Pancreas (tissue), 10 donors: ENCODE measurements at regions not wholly inside any gene's neighbourhood (a gene's known extent, or its start where the extent isn't known, plus 50 kb on each side); places are given as distances from the start of the nearest gene placed in this dataset.

Experiments
- ATAC-seq, 4 donors: fragments of 200-7000 bp; cut with Tn5 transposase; one replicate each; pipeline versions ENCODE4 v1.8.0 to v1.9.1; 2020; ENCODE audit warnings: mild to moderate bottlenecking in 4 of 4, moderate library complexity in 4 of 4
- DNase-seq, 6 donors: peaks; one replicate each; pipeline ENCODE4 v3.0.0-alpha.2; 2020
- FAIRE-seq: peaks from 2 replicates; lab custom pipeline; 2012; peaks lifted over from hg19 to GRCh38; lab: Jason Lieb, UNC
- H3K27ac ChIP-seq, 4 donors: fragments of 200-600 bp; sonication (generic); 1 replicate in 3 of 4; 2 replicates in 1 of 4; pipeline versions ENCODE4 v1.5.0 to v1.8.0; 2020
- H3K27me3 ChIP-seq, 4 donors: fragments of 200-600 bp; one replicate each; pipeline ENCODE4 v1.8.0; 2021
- H3K36me3 ChIP-seq, 3 donors: fragments of 200-600 bp; sonication (generic) in 1 of 3; one replicate each; pipeline versions ENCODE4 v1.5.0 to v1.8.0; 2020 to 2021
- H3K4me1 ChIP-seq, 3 donors: fragments of 200-600 bp; one replicate each; pipeline ENCODE4 v1.8.0; 2021
- H3K4me3 ChIP-seq, 4 donors: fragments of 200-600 bp; sonication (generic) in 2 of 4; one replicate each; pipeline versions ENCODE4 v1.5.0 to v1.8.0; 2020 to 2021
- H3K9me3 ChIP-seq, 4 donors: fragments of 200-600 bp; one replicate each; pipeline ENCODE4 v1.8.0; 2021
- CTCF ChIP-seq, 4 donors: fragments of 200-600 bp; sonication (generic) in 3 of 4; IDR thresholded peaks; one replicate each; pipeline versions ENCODE4 v1.5.0 to v1.8.0; 2021; ENCODE audit warnings: antibody characterized with exemption in 4 of 4
- WGBS, 2 donors: extraction: QIAGEN DNeasy Blood & Tissue Kit; methylation state at CpG; one replicate each; pipeline ENCODE4 v1.1.7; 2013; 5-methylcytosine and 5-hydroxymethylcytosine counted together
- intact Hi-C, 3 donors: fragments of 100-400 bp; cut with DNase I; formaldehyde crosslinking; loops; one replicate each; pipeline versions ENCODE4 v1.11.1 to v1.14.2; 2022
- donor health status: healthy with polysubstance abuse.
- donor health status: DM: no; HTN: no; CAD: no; lungs with moderate emphysema.
- donor health status: DM: no; HTN: no; CAD: no.
- donor health status: control.
- donor health status: control.
- donor health status: Bipolar disorder and iron deficiency.
- donor health status: DM: yes; HTN: yes; CAD: no.
- donor health status: DM: no; HTN: no; CAD: no.
- donor health status: DM: no; HTN: no; CAD: no.
- donor health status: DM: yes; HTN: yes; CAD: no.

- no peak for ATAC-seq
- DNase-seq: no peak
- peaks cover 6 to 18% (median 10%) of the 10 kb centered on the region in 3 donors for H3K4me1 ChIP-seq
- H3K36me3 ChIP-seq: no peaks in the 10 kb centered on the region
- no peak overlapping the region for H3K27ac ChIP-seq
- H3K4me3 ChIP-seq: no peak overlapping the region
- no peak for TF ChIP-seq CTCF (IDR thresholded peaks at IDR 0.05)
- no peaks in the 10 kb centered on the region for H3K27me3 ChIP-seq
- 73 to 79% methylated on average over 13 of the region's 13 CpGs for WGBS, 2 donors
- no peak for FAIRE-seq
- intact Hi-C loops: no loop called here
- no peaks in the 10 kb centered on the region for H3K9me3 ChIP-seq
Observed at GRCh38 chr12:116659771-116660481, 77.9 kb downstream of the SPRING1 start.

- Histone ChIP-seq H3K4me3 (peak overlapping the region in 3 of 4 donors; percentile 7 to 37 (median 34)), H3K9me3 (no peaks in the 10 kb centered on the region), H3K36me3 (no peaks in the 10 kb centered on the region), H3K4me1 (peaks cover 6 to 18% (median 9%) of the 10 kb centered on the region in 3 donors), H3K27ac (peak overlapping the region; percentile 53 to 89 (median 70)), H3K27me3 (no peaks in the 10 kb centered on the region)
- no peak for DNase-seq
- intact Hi-C loops: no loop called here
- no peak for ATAC-seq
- TF ChIP-seq CTCF (IDR thresholded peaks at IDR 0.05): no peak
- 19 to 29% methylated on average over 11 of the region's 11 CpGs for WGBS, 2 donors
- no peak for FAIRE-seq
Observed at GRCh38 chr12:116657921-116658495, 79.9 kb downstream of the SPRING1 start.

- no peak for TF ChIP-seq CTCF (IDR thresholded peaks at IDR 0.05)
- Histone ChIP-seq H3K36me3 (no peaks in the 10 kb centered on the region), H3K4me1 (peaks cover 6 to 13% (median 6%) of the 10 kb centered on the region in 3 donors), H3K27me3 (no peaks in the 10 kb centered on the region), H3K9me3 (no peaks in the 10 kb centered on the region), H3K4me3 (no peak overlapping the region), H3K27ac (no peak overlapping the region)
- FAIRE-seq: no peak
- no peak for ATAC-seq
- WGBS, 2 donors: 90 to 94% methylated on average over 5 of the region's 5 CpGs
- no peak for DNase-seq
- intact Hi-C loops: no loop called here
Observed at GRCh38 chr12:116656306-116656705, 81.6 kb downstream of the SPRING1 start.

- Histone ChIP-seq H3K4me1 (peaks cover 6 to 11% (median 6%) of the 10 kb centered on the region in 3 donors), H3K4me3 (no peak overlapping the region), H3K36me3 (no peaks in the 10 kb centered on the region), H3K9me3 (no peaks in the 10 kb centered on the region), H3K27me3 (no peaks in the 10 kb centered on the region), H3K27ac (no peak overlapping the region)
- WGBS, 2 donors: 92 to 95% methylated on average over 6 of the region's 6 CpGs
- intact Hi-C loops: no loop called here
- no peak for ATAC-seq
- no peak for TF ChIP-seq CTCF (IDR thresholded peaks at IDR 0.05)
- FAIRE-seq: no peak
- DNase-seq: no peak
Observed at GRCh38 chr12:116654226-116654743, 83.6 kb downstream of the SPRING1 start.

GRCh38 chr12:116651089-116651488 is 86.8 kb downstream of the SPRING1 start:
- no peak for ATAC-seq
- no peaks in the 10 kb centered on the region for H3K4me1 ChIP-seq
- no peaks in the 10 kb centered on the region for H3K27me3 ChIP-seq
- 95 to 97% methylated on average over 5 of the region's 5 CpGs for WGBS, 2 donors
- no peak for TF ChIP-seq CTCF (IDR thresholded peaks at IDR 0.05)
- H3K4me3 ChIP-seq: no peak overlapping the region
- no peak for FAIRE-seq
- no peak overlapping the region for H3K27ac ChIP-seq
- intact Hi-C loops: no loop called here
- no peak for DNase-seq
- H3K9me3 ChIP-seq: no peaks in the 10 kb centered on the region
- H3K36me3 ChIP-seq: no peaks in the 10 kb centered on the region
